HG03354 (cell line): ENCODE measurements at regions not wholly inside any gene's neighbourhood (a gene's known extent, or its start where the extent isn't known, plus 50 kb on each side); places are given as distances from the start of the nearest gene placed in this dataset.
"Not testable (repeated sequence)": the region's sequence is repeated elsewhere in the genome, so short reads cannot be mapped to it uniquely, and the experiment has no call there.

Experiments used
- ATAC-seq: cut with Tn5 transposase; IDR thresholded peaks from one replicate; pipeline ENCODE4 v1.9.1; 2021; ENCODE audit warnings: mild to moderate bottlenecking; ENCODE audit not compliant: unreplicated experiment, poor library complexity, severe bottlenecking

DNA sequence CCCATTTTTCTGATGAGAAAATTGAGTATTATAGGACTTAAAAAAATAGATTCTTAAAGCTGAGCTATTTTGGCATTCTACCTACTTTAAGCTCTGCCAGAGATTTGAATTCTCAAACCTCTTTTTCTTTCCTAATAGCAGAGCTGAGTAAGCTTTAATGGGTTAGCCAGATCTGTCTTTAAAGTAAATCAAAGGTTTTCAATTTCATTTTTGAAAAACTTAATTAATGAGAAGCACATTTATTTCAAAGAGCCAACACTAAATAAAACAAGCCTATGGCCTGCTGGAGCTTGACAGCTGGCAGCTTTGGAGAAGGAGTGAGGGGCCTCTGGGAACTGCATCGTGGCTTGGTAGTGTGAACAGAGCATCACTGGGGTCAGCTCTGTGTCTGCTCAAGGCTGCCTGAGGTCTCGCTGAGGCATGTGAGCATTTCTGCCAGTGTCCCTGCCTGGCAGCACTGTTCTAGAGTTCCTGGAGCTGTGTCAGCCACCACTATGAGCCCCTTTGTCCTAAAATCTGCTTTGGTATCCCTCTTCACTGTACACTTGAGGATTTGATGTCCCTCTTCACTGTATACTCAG is 50.4 kb upstream of the PRSS23 start:
- no peak for ATAC-seq

- no peak for ATAC-seq
Observed at GRCh38 chr11:86749376-86749775, 51.0 kb upstream of the PRSS23 start.

GRCh38 chr11:86748296-86748695 is 52.0 kb upstream of the PRSS23 start:
- ATAC-seq: no peak

GRCh38 chr11:86747801-86748200 is 52.5 kb upstream of the PRSS23 start:
- ATAC-seq: no peak

DNA sequence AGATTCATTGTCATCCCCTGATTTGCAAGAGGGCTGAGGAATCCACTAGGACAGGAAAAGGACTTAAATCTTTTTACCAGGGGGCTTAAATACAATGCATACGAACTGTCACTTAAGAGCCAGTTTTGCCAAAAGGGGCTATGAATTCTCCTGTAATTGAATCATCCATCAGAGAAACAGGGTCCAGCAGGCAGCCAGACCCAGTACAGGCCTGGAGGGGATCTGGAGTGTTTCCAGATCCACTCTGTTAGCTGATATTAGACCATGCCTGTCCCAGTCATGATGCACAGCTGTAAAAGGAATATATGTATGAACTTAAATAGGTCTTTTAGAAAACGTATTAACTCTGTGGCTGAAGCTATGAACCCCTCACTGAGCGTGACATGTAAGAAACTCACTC is 53.8 kb upstream of the PRSS23 start:
- ATAC-seq: no peak

DNA sequence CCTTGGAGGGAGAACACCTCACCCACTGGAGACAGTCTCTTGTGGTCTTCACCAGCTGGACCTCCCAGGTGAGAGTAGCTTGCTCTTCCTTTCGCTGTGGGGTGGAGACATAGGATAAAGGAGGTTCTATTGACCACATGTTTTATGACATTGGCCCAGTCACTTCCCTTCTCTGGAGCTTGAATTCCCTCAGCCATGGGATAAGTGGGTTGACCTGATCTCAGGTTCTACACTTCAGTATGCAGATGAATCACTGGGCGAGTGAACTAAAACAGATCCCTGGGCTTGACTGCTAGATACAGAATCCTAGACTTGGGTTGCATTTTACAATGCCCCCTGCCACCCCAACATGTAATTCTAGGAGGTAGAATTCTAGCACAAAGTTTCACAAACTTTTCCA is 54.8 kb upstream of the PRSS23 start:
- no peak for ATAC-seq

DNA sequence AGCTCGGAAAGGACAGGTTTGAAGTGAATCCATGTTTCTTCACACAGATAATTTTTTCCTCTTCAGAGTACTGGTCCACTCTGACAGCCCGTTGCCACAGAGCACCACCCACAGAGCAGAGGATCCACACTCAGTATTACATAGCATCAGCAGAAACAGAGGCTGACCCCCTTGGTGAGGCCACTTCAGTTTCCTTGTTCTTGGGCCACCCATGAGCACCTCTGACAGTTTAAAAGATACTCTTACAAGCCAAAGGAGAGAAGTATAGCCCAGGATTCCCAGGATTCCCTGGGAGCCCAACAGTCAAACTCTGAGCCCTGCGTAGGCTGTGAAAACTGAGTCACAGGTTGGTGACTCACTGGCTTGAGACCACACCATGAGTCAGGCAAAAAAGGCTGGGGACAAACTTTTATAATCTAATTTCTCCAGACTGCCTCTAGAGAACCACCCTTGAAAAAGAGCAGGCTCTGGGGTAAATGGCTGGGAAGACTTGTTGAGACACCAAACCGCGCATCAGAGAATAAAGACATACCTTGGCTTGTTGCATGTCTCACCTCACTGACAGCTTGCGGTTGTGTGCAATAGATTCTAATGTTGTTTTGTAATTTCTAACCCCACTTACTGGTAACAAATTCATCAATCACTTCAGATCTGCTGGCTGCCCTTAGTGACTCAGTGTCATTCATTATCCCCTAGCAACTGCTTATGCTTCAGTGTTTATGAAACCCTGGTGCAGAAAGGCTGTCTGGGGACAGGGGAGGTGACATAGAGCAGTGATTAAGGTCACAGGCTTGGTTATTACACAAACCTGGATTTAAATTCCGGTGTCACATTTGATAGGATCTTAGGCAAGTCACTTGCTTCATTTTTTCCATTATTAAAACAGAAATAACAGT is 56.9 kb upstream of the PRSS23 start:
- peak; percentile 49 for ATAC-seq

DNA sequence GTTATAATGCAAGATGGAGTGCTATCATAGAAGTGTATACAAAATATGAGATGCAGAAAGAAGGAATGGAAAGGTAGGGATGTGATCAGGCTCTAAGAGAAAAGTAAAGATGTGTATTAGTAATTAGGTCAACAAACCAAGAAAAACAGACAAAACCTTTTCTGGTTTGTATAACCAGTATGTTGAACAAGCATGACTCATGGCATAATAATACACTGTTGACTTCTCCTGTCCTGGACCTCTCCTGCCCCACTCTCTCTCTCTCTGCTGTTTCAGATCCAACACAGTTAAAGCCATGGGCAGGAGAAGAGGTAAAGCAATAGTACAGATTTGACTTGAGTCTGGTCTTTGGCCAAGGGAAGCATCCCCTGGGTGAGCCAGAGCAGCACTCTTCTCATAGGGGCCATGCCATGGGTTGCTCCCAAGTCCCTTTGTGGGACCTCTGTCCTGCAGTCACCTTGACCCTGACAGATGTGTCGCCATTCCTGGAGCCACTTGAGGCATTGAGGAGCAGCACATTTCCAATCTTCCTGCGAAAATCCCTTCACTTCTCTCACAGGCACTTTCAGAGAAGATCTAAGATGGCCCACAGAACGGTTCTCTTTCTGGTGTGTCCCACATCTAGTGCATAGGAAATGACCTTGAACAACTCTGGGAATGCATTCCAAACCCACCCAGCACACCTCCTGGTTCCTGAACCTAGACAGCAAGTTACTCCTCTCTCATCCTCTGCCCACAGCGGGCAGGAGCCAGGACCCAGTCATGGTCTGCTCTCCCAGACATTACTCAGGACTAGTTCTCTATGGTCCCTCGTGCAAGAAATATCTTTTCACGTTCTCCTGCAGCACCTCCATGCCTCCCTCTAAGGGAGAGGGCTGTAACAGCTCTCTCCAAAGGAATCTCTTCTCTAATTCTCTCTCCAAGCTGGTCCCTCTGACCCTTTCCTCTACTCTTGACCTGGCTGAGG is 58.2 kb upstream of the PRSS23 start:
- ATAC-seq: no peak

GRCh38 chr11:86741484-86741835 is 58.9 kb upstream of the PRSS23 start:
- no peak for ATAC-seq

DNA sequence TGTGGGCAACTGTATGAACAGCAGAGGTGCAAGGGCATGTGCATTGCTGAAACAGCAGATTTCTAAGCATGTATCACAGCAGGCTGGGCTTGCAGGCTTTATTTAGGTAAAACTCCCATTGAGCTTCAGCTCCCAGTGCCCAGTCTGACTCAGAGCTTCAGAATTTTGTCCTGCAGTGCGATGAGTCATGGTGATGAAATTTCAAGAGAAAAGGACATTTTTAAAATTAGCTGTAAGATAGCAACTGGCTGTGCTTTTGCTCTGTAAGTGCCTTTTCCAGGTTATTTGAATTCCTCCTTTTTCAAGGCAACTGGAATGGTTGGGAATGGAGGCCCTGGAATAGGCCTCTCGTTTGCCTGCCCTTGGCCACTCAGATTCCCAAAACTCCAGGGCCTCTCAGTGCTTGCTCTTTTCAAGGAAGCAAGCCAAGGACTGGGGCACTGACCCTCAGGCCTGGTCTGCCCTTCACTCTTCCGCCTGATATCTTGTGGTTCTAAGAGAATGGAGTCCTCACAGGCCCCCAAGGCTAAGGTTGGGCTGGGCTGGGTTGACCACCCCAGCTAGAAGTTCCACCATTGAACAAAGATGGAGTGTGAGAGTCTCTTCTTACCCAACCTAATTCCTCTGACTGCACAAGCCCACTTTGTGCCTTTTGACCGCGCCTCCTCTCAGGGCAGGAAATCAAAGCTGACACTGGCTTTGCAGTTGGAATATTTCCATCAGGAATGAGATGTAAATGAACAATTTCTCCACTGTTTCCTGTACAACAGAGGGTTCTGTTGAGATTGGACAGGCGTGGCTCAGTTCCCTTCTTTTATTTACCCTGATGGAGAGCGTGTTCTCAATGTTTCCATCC is 59.5 kb upstream of the PRSS23 start:
- ATAC-seq: no peak

DNA sequence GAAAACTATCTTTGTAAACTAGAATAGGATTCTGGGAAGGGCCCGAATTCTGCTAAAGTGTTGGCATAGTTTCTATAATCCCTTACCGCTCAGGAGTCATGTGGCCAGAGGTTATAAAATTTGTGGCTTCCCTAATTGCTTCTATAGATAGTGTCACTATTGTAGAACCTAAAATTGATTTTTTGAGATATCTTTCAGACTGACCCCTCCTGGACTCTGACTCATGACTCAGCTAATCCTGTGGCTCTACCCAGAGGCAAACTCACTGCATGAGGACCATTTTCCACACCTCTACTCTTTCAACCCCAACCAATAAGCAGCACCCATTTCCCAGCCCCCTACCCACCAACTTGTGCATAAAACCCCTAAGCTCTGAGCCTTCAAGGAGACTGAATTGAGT is 61.8 kb upstream of the PRSS23 start:
- no peak for ATAC-seq

DNA sequence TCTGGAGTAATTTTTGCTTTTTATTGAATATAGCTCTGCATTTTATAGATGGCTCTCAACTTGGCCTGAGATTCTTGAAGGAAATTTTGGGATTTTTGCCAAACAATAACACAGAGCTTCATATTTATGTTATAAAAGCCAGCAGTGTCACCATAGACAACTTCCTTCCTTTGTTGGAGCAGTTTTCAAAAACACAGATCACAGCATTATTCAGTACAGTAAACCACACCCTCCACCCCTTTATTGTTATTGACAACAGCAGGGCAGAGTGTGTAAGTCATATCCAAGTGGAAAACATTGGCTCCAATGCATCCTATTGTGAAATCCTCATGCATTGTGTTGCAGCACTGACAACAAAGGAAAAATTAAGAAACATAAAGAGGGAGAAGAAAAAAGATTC is 62.6 kb upstream of the PRSS23 start:
- ATAC-seq: no peak

GRCh38 chr11:86737230-86737629 is 63.1 kb upstream of the PRSS23 start:
- no peak for ATAC-seq

DNA sequence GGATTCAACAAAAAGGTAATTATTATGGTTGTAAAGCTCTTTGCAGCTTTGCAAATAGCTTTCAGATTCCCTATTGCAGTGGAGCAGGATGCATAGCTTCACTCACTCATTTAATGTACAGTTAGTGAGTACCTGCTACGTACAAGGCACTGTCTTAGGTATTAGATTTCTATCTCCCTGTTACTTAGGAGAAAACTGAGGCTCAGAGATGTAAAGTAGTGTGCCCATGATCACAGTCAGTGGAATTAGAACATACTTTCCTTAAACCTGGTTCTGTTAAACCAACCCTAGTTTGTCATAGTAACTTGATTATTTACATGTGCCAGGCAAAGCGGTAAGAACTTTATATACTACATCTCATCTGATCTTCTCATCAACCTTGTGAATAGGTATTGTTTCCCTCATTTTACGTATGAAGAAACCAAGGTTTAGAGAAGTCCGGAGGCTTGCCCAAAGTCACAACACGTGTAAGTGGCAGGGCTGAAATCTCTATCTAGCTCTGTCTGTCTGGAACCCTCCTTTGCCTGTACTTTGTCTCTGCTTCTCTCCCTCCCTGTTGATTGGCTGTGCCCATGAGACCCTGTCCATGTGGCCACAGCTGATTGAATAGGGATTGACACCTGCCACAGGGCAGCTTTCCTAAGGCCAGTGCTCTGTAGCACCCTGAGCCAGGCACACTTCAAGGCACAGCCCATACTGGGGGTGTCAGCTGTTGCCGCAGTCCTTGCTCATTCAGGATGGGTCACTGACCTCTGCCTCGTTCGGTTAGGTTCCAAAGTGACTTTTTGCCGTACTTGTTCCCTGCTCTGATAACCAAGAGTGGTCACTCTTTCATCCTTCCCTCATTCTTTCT is 63.8 kb upstream of the PRSS23 start:
- no peak for ATAC-seq

DNA sequence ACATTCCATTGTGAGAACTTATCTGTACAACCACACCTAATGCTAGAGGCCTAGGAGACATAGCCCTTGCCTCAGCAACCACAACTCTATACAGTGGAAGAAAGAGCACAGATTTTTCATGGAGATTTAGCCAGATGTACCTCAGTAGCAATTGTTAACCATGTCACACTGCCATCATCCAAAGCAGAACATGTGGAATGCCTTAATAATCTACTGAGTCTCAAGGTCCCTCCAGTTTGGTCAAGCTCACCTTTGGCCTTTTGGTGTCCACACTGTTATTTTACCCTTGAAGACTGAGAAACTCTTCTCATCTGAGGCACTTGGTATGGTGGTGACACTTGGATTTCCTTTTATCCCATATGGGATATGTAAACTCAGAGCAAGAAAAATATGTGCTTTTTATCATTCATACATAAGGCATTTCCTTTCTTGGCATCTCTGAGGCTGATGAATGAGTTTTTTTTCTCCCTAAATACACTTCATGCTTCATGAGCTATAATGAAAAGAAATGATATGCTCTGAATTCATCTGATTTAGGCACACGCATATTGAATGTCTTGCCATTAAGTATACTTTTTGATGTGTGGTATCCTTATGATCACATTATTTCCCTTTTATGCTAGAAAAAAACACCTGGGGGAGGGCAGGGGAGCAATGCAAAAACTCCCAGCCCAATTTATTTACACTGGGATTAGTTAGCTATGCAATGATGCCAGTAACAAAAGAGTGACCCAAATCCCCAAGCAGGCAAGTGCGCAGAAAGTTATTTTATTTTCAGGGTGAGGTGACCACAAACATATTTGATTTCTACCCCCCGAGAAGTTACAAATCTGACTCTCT is 63.3 kb upstream of the ME3 start:
- ATAC-seq: no peak

DNA sequence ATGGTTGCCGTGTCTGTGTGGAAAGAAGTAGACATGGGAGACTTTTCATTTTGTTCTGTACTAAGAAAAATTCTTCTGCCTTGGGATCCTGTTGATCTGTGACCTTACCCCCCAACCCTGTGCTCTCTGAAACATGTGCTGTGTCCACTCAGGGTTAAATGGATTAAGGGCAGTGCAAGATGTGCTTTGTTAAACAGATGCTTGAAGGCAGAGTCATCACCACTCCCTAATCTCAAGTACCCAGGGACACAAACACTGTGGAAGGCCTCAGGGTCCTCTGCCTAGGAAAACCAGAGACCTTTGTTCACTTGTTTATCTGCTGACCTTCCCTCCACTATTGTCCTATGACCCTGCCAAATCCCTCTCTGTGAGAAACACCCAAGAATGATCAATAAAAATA is 60.3 kb upstream of the ME3 start:
- ATAC-seq: not testable (repeated sequence)

DNA sequence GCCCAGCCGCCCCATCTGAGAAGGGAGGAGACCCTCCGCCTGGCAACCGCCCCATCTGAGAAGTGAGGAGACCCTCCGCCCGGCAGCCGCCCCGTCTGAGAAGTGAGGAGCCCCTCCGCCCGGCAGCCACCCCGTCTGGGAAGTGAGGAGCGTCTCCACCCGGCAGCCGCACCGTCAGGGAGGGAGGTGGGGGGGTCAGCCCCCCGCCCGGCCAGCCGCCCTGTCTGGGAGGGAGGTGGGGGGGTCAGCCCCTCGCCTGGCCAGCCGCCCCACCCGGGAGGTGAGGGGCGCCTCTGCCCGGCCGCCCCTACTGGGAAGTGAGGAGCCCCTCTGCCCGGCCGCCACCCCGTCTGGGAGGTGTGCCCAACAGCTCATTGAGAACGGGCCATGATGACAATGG is 59.9 kb upstream of the ME3 start:
- not testable (repeated sequence) for ATAC-seq

GRCh38 chr11:86729576-86729975 is 57.2 kb upstream of the ME3 start:
- ATAC-seq: not testable (repeated sequence)
